Astrocyte of the spinal cord (primary cell): ENCODE measurements at regions not wholly inside any gene's neighbourhood (a gene's known extent, or its start where the extent isn't known, plus 50 kb on each side); places are given as distances from the start of the nearest gene placed in this dataset.

ENCODE experiments used
- DNase-seq: peaks from one replicate; pipeline ENCODE4 v3.0.0; 2011; ENCODE audit warnings: low read depth, low spot score
- H3K4me3 ChIP-seq: 2 replicates; pipeline ENCODE4 v1.5.1; 2011; ENCODE audit warnings: low read depth, mild to moderate bottlenecking, low read length, moderate library complexity
- CTCF ChIP-seq: IDR thresholded peaks from 2 replicates; pipeline ENCODE4 v1.5.1; 2012; ENCODE audit warnings: low read depth, mild to moderate bottlenecking, low read length, inconsistent platforms
- in situ Hi-C: cut with HindIII; loops from 2 replicates; pipeline ENCODE4 v1.10.0; 2017; ENCODE audit warnings: low sequenced_read_pairs

- TF ChIP-seq CTCF = no peak
- H3K4me3 ChIP-seq = no peak overlapping the region
- in situ Hi-C loops = no loop called here
- DNase-seq = no peak
These were observed 109.2 kb upstream of the FLRT2 start for GRCh38 chr14:85420707-85421106.

DNA sequence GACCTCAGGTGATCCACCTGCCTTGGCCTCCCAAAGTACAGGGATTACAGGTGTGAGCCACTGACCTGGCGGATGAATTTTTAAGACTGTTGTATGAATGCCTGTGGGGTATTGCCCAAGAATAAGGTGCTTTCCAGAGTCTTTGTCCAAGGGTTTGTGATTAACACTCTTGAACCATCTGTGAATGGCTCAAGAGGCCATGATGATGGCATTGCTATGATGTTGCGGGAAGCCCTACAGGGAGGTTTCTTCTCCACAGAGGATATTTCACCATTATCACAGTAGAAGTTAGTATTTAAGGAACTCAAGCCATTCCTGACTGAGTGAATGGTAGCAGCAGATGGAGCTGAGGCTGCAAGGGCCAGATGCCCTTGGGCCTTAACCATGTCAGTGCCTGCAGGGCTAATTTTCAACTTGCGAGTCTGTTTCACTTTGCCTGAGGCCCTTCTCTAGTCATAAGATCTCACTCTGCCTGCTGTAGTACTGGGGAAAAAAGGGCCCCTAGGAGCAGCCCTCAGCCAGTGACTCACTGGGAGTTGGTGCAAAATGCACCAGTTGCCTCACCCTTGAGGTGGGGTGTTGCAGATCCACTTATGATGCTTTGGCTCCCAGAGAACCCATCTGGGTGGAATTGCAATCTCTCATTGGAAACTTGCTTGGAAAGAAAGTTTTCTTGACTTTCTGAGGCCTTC is 108.6 kb upstream of the FLRT2 start:
- no peak overlapping the region for H3K4me3 ChIP-seq
- no peak for TF ChIP-seq CTCF
- in situ Hi-C loops = no loop called here
- peak; percentile 47 for DNase-seq

- in situ Hi-C loops = no loop called here
- DNase-seq = no peak
- H3K4me3 ChIP-seq = no peak overlapping the region
- no peak for TF ChIP-seq CTCF
These were observed 106.1 kb upstream of the FLRT2 start for GRCh38 chr14:85423889-85424288.

DNA sequence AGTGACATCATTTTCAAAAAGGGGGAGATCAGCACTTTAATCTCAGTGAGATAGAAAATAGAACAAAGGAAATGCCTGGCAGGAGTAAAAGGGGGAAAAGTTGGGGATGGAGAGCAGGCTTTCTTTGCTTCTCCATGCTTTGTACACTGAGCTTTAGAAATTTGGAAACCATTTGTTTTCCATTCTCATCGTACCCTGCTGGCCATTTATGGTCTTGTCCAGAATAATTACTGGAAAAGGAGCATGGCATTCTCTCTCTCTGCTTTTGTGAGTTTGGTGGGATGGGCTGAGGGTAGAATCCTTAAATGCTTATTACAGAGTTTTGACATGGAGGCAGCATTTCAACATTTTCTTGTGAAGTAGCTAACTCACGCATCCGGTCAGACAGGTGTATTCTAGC is 104.4 kb upstream of the FLRT2 start:
- no peak for TF ChIP-seq CTCF
- H3K4me3 ChIP-seq = no peak overlapping the region
- in situ Hi-C loops = no loop called here
- DNase-seq = no peak

DNA sequence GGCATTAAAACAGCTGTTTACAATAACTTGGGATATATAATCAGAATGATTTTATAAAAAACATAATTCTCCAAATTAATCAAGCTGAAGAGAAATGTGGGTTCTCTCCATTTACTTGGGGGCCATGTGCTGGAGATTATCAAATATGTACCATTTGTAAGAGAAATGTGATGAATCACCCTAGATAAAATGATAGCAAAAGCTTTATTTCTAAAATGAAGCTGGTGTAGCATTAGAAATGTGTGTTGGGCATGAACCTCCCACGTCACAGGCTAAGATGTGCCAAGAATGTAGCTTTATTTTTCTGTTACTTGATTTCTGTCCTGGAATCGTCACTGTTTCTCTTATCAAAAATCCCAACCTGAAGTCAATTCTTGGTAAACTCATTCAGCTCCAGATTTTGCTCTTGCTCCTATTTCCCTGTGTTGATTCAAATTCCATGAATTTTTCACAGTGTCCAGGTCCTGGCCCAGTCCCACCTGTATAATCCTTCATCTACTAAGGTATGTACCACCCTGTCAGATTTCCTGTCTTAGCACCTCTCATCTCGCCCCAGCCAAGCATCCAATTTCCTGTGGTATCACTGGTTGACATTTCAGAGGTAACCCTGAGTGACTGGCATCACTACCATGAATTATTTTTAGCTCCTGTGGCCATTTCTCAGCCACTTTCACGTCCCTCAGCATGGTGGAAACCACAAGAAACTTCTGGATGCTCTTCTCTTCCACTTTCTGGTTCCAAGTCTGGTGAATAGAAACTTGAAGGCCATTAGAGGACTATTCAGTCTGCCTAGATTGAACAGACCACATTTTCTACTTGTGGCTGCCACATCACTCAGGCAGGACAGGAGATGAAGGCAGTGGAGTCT is 103.6 kb upstream of the FLRT2 start:
- TF ChIP-seq CTCF = no peak
- in situ Hi-C loops = no loop called here
- H3K4me3 ChIP-seq = no peak overlapping the region
- no peak for DNase-seq

DNA sequence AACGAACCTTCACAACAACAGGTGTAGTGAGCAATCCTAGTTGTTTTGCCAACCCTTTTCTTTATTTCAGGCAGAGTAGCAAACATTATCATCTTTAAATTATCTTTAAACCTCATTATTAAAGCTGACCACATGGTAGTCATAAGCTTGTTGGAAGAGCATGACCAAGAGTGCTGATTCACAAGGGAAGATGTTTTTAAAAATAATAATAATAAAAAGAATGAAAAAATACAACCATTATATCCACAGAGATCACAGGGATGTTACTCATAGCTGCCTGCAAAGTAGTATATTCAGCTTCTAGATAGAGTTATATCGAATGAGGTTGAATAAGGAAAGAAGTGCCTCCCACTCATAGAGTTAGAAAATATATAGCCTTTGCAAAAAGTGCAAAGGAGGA is 101.0 kb upstream of the FLRT2 start:
- no peak for TF ChIP-seq CTCF
- no peak overlapping the region for H3K4me3 ChIP-seq
- in situ Hi-C loops = no loop called here
- DNase-seq = no peak
